CD4-positive, alpha-beta T cell treated with Interferon gamma for 1 hour (primary cell): ENCODE measurements at regions not wholly inside any gene's neighbourhood (a gene's known extent, or its start where the extent isn't known, plus 50 kb on each side); places are given as distances from the start of the nearest gene placed in this dataset.

Experiments used
- DNase-seq: peaks from one replicate; pipeline ENCODE4 v3.0.0-alpha.2; 2020

DNA sequence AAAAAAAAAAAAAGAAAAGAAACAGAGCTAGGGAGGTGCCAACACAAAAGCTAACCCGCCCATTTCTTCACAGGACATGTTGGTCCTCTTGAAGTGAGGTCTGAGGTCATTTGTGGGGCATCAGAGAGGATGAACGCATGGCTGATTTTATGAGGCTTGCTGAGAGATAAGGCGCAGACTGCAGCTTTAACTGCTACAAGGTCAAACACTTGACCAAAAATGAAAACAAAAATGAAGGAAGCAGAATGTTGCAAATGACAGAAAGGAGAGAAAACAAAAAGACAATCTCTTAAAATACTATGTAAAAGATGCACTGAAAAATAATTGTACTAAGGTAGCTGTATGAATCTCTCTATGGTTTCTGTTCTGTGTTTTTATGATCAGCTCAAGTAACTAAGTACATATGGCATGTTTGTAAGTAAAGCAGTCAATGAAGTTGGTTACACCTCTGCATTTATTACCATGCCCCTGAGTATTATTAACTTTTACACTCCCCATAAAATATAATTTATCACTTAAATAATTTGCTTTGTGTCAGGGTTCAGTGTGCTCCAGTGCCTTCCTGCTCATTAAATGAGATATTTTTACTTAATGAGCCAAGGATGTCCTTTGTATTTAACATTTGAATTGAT, 249.1 kb upstream of the NR5A2 start:
- DNase-seq: no peak

DNA sequence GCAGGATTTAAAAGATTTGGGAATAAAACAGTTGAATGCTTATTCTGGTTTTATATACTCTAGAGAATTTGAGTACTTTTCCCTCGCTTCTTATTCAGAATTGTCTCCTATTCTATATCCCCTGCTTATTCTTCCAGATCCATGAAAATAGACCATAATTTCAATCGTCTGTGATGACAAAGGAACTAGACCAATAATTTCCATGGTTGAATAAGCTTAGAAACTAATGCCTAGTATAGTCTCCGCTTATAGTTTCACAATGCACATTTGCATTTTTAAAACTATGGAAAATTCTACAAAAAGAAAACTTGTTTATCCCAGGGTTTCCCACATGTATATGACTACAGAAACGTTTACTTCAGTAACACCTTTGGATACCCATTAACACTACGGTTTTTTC, 247.4 kb upstream of the NR5A2 start:
- DNase-seq: no peak

- no peak for DNase-seq
These were observed 246.4 kb upstream of the NR5A2 start for GRCh38 chr1:199780948-199781670.

DNA sequence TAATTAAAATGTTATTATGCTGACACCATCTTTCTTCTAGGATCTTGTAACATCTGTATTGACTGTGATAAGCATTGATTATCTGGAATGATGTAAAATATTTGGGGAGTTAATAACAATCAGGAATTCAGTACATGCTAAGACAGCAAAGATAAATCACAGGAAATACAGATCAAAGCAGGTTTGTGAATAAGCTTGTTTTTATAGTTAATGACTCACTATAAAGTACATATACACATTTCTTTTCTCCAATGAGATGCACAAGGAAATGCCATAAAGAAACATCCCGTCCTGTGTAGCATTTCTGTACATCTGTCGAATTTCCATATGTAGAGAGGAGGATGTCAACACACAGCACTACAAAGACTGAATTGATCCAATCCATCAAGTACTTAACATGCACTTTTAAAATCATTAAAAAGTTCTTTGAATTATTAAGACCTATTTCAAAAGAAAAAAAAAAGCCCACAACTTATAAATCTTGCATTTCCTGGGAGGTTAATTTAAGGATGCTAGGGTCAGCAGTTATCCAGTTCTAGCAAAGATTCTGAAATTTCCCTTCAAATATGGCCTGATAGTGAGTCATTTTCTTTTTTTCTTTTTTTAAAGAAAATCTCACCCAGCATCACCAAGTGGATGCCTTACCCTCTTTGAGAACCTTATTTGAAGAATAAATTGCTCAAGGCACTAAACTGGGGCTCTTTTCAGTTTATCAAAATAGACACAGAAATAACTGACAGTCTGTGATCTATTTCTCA, 243.2 kb upstream of the NR5A2 start:
- DNase-seq: no peak

DNA sequence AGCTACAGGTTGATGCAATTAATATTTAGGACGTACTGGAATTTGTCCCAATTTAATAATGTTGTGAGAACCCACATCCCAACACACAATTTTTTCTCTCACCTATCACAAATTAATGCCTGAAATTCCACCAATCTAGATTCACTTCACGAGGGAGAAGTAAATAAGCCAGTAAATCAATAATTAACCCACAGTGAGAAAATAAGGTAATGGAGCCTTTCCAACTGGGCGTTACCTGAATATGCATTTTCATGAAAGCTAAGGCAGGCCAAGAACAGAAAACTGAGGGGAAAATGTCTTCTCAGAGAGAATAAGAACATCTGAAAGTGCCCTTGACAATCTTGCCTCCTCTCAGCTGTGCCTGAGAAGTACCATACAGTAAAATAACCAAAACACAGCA, 240.8 kb upstream of the NR5A2 start:
- no peak for DNase-seq

DNA sequence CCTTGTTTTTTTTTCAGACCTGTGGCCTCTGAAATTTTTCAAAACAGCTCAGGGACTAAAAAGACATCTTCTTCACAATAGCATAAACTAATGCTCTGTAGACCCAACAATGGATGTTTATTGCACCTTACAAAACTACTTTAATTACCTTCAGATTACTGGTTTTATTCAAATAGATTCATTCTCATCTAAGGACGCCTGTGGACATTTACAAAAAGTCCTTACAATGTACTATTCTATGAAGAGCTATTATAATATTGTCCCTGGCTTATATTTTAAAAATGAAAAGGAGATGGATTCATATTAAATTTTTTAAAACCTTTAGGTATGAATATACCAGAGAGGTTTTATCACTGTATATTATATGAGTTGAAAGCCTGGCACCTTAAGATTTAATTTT, 238.4 kb upstream of the NR5A2 start:
- DNase-seq: no peak

- DNase-seq: no peak
These were observed 236.0 kb upstream of the NR5A2 start for GRCh38 chr1:199791495-199791894.

DNA sequence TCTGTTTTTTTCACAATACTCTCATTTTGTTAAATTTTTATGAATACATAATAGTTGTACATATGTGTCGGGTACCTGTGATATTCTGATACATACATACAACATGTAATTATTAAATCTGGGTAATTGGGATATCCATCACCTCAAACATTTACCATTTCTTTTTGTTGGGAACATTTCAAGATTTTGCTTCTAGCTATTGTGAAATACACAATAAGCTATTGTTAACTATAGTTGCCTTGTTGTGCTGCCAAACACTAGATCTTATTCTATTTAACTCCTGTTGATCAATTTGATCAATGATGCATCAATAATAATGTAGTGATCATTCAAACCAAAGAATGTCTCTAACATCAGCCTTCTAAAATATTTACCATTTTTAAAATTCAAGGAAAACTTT, 234.6 kb upstream of the NR5A2 start:
- no peak for DNase-seq

GRCh38 chr1:199794105-199794863, 233.2 kb upstream of the NR5A2 start:
- no peak for DNase-seq

DNA sequence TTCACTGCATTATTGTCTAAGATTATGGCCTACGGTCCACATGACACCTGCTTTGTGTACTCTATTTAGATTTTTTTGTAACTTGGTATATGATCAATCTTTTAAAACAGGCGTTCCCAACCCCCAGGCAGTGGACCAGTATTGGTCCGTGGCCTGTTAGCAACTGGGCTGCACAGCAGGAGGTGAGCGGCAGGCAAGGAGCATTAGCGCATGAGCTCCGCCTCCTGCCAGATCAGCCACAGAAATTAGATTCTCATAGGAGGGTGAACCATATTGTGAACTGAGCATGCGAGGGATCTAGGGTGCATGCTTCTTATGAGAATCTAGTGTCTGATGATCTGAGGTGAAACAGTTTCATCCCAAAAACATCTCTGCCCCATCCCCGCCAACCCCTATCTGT, 228.4 kb upstream of the NR5A2 start:
- no peak for DNase-seq

DNA sequence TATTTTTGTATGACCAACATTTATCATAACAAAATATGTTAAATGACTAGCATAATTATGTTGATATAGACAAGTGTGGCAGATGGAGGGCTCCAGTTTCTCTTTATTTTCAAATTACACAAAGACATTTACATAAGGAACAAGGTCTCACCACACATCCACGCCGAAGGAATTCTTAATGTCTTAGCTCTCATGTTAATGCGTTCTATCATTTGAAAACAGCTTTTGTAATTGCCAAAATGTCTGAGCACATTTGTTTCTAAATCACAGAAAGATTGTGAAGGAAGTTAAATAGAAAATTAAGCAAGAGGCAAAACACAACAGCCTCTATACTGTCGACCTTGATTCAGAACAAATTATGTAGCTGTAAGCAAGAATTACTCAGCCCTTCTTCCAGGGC, 223.0 kb upstream of the NR5A2 start:
- DNase-seq: no peak

DNA sequence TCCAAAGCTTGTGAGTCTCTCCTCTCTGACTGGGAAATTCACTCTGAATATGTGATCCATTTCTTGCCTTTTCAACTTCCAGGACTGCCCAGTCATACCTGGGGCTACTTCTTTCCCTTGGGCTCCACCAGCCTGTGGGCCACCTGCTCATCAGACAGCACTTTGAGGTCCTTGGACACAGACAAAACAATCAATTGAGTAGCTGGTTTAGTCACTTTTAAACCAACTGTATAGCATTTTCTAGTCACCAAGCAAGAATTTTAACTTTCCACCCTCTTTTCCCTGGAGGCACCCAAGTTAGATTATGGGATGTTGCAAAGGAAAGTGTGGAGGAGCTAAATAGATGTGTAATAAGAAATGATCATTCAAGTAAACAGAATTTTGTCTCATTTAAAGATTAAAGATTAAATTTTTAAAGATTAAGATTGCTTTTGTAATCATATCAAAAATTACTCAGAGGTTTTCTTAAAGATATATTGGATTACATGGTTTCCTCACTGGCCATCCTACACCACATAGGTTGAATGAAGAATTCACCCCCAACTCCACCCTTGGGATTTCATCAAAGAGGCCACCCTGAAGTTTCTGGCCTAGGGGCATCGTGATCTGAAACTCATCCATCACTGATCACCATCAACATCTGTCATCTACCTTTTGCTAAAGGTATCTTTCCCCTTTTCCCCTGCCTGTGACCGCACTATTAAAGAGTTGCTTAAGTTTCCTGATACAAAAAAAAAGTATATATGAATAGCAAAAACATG, 219.2 kb upstream of the NR5A2 start:
- DNase-seq: no peak

DNA sequence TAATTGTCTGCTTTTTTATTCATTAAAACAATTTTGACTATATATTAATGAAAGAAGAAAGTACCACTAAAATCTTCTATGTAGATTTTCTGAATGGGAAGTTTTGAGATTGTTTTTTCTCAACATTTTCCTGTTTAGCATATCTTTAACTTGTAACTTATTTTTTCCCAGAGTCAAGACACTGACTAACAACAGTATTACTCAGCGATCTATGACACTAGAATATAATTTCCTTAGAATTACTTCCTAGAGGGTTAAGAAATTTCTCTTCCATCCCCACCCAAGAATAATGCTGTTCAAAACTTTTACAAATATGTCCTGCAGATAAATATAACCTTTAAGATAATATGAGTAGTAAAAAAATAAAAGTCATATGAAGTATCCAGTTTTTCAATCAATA, 218.2 kb upstream of the NR5A2 start:
- DNase-seq: no peak

DNA sequence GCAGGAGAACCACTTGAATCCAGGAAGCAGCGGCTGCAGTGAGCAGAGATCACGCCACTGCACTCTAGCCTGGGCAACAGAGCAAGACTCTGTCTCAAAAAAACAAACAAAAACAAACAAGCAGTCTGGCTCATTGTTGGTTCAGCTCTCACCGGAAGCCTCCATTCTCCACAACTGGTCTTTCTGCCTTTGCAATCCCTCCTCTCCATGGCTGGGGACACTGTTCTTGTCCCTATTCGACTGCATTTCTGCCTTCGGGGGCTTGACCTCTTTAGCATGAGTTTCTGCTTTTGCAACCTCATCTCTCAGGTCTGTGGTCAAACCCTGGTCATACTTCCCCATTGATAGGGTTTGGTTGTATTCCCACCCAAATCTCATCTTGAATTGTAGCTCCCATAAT, 216.3 kb upstream of the NR5A2 start:
- DNase-seq: no peak

GRCh38 chr1:199813198-199813597, 214.3 kb upstream of the NR5A2 start:
- no peak for DNase-seq

GRCh38 chr1:199815947-199816346, 211.6 kb upstream of the NR5A2 start:
- no peak for DNase-seq

GRCh38 chr1:199817266-199817665, 210.2 kb upstream of the NR5A2 start:
- DNase-seq: no peak

DNA sequence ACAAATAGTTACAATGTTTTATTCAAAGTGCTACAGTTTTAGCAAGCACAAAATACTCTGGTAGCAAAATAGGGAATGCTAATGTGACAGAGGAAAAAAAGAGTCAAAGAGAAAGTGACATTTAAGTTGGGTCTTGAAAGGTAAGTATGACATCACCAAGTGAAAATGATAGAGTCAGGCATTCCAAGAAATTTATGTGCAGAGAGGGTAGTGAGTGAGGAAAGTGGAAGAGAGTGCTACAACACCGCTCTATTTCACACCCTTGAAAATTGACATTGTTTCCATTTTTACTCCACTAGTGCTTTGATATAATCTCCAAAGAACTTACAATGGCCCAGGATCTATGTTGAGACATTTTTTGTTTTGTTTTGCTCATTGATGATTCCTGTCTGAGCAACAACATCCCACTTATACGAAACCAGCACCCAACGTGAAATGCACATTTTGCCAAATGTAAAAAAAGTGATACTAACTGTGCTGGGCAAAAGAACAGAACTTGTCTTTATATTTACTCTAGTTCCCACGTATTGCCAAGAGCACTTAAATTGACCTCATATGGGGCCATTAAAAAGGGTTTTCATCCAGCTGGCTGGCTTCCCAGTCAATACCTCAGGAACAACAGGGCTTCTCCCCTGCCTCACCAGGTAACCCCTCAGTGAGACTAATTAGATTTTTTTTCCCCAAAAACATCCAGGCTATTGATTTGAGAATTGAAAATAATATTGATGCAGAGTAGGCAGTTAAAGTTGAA, 206.3 kb upstream of the NR5A2 start:
- DNase-seq: no peak

GRCh38 chr1:199832451-199832850, 195.1 kb upstream of the NR5A2 start:
- no peak for DNase-seq

GRCh38 chr1:199834711-199835110, 192.8 kb upstream of the NR5A2 start:
- no peak for DNase-seq

DNA sequence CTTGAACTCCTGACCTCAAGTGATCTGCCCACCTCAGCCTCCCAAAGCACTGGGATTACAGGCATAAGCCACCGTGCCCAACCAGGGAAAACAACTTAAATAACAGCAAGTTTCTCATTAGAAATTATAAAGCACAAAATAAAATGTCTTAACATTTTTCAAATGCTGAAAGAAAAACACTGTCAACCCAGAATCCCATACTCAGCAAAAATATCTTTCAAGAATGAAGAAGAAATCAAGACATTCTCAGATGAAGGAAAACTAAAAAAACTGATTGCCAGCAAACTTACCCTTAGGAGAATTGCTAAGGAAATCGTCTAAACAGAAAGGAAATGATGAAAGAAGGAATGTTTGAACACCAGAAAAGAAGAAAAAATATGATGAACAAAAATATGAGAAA, 191.1 kb upstream of the NR5A2 start:
- DNase-seq: no peak

DNA sequence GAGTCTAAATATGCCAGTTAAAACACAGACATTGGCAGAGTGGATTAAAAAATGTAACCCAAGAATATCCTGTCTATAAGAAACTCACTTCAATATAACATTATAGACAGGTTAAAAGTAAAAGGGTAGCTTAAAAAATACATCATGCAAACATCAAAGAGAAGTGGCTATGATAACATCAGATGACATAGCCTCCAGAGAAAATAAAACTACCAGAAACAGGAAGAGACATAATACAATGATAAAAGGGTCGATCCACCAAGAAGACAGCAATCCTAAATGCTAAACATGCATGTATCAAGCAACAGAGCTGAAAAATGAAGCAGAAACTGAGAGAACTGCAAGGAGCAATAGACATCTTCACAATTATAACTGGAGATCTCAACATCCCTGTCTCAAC, 190.2 kb upstream of the NR5A2 start:
- DNase-seq: no peak
